ENCODE measurements at regions not wholly inside any gene's neighbourhood (a gene's known extent, or its start where the extent isn't known, plus 50 kb on each side); places are given as distances from the start of the nearest gene placed in this dataset.
"Not testable (repeated sequence)": the region's sequence is repeated elsewhere in the genome, so short reads cannot be mapped to it uniquely, and the experiment has no call there.

DNA sequence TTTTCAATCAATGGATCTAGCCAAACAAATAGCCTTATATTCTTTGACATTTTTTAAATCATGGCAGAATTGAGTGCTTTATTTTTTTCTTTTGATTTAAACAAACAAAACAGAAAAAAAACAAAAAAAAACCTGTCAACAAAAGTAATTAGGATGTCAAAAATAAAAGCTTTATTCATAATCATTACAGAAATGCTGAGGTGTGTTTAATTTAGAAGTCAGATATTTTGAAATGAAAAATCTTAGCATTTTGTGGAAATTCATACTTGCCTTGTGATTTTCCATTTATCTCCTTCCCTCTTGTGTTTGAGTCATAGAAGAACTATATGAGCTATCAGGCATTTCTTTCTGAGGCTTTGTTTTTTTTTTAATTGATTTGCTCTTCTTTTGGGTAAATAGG, 387.0 kb upstream of the STXBP6 start:
- DNase-seq (ENCODE audit: low spot score) = no peak

GRCh38 chr14:25436288-25436875, 386.4 kb upstream of the STXBP6 start:
- no peak for DNase-seq (ENCODE audit: low spot score)

DNA sequence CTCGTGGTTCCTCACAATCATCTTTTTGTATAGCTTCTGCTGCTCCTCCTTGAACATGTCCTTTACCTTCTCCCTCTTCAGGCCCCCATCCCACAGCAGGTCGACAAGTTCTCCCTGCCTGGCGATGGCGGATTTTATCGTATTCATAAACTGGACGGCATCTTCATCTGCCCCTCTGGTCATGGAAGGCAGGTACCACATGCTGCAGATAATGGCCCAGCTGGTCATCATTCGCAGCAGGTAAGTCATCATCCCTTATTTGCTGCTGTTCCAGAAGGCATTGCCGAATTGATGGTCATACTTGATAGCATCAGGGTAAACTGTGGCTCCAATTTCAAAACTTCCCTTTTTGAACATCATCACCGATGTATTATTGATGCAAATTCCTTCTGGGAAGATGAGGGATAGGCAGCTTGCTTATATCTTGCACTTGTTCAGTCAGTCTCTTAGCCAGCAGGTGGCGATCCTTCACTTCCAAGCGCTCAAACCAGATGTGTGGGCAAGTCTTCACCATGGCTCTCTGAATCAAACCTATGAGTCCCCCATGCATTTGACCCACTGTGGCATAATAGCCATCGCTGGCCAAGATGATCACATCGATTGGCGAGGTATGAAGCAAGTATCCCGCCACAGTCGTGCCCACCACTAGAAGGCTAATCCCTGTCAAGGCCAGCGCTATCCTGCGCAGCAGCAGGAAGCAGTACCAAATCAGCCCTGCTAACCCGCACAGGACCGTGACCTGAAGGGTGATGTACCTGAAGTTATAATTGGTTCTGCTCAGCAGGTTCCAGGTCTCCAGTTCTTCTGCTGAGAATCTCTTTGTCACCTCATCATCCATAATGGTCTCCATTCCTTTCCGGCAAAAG, 381.5 kb upstream of the STXBP6 start:
- DNase-seq (ENCODE audit: low spot score) = peak; percentile 29

DNA sequence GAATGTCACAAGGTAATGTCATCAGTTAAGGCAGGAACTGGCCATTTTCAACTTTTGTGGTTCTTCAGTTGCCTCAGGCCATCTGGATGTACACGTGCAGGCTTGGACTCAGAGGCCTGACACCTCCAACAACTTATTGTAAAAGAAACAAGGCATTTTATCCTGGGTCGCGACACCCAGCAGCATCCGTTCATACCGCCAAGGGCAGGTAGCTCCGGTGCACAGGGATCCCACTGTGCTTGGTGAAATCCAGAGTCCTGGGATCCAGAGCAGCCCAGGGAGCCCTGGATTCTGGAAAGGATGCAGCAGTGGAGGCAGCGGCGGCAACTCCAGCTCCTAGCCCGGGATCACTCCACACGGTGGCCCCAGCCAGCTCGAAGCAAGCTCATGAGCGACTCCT, 380.9 kb upstream of the STXBP6 start:
- DNase-seq (ENCODE audit: low spot score) = no peak

- DNase-seq (ENCODE audit: low spot score) = peak; percentile 15
Observed at GRCh38 chr14:25412998-25413397, 363.1 kb upstream of the STXBP6 start.

- DNase-seq (ENCODE audit: low spot score) = peak; percentile 85
Observed at GRCh38 chr14:25411781-25412757, 362.1 kb upstream of the STXBP6 start.

GRCh38 chr14:25406818-25407217, 356.9 kb upstream of the STXBP6 start:
- DNase-seq (ENCODE audit: low spot score) = peak; percentile 24

- peak; percentile 72 for DNase-seq (ENCODE audit: low spot score)
Observed at GRCh38 chr14:25400607-25401206, 350.8 kb upstream of the STXBP6 start.

DNA sequence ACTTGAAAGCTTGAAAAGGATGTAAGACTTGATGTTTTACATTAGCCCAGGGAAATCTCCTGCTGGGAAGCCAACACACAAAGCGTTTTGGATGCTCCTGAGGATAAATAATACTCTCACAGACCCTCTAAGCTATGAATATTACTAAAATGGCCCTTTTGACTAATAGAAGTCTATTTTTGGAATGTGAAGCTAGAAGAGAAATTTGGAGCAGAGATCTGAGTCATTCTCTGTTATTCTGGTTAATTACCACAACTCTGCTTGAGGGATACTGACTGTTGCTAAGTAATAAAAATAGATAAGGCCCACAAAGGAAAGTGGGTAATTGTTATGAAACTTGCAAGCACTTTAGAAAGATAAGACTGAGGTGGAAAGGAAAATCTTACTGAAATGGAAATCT, 346.2 kb upstream of the STXBP6 start:
- DNase-seq (ENCODE audit: low spot score) = no peak

DNA sequence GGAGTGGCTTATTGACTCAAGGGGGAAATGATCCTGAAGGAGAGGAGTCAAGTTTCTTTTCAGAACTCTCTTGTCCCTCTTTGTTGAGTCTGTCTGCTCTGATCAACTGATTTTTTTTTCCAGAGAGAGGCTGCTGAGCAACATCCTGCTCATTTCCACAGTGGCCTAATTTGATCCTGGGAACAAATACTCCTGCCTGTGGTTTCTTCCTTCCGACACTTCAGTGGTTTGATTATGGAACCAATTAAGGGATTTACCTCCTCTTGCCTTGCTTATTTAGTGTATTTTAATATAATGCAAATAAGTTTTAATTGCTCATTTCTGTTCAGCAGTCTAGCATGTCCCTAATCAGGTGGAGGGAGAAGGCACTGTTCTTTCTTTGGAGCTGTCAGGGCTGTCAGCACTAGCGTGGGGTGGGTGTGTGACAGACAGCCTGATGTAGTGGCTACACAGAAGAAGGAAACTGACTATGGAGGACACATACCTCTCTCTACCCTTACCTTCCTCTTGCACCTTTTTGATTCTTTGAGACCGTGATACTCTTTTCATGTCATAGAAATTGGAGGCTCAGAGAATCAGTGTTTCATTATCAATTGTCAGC, 344.9 kb upstream of the STXBP6 start:
- no peak for DNase-seq (ENCODE audit: low spot score)

DNA sequence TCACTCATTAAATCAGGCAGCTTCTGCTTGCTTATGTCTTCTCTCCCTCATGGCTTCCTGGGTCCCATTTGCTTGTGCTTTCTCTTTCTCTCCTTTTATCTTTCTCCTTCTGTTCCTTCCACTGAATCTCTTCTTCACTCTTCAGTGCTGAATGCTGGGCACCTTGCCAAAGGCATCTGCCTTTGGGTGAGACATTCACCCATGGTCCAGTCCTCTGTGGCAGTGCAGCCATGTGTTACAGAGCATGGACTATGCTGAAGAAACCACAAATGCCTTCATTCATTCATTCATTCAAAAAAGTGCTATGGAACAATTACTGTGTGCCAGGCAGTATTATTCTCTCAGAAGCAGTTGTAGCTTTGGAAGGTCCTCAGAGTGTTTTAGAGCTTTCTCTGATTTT, 344.4 kb upstream of the STXBP6 start:
- DNase-seq (ENCODE audit: low spot score) = no peak

GRCh38 chr14:25389948-25390347, 340.0 kb upstream of the STXBP6 start:
- DNase-seq (ENCODE audit: low spot score) = no peak

GRCh38 chr14:25381498-25381897, 331.6 kb upstream of the STXBP6 start:
- no peak for DNase-seq (ENCODE audit: low spot score)

DNA sequence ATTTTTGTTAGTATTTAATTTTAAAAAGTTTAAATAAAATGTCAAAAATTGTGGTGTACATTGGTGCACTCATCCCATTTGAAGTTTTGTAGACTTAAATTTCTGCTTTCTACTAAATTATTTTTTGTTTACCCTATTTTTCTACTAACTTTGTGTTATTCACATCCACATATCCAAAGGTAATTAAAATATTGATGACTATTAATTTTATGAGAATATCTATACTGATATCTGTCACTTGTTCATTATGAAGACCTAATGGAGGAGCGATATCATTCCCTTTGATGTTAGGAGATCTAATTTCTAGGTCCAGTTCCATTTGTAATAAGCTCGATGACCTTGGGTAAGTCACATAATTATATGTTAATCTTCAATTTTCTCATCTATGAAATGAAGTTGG, 325.7 kb upstream of the STXBP6 start:
- DNase-seq (ENCODE audit: low spot score) = no peak

GRCh38 chr14:25371068-25371467, 321.1 kb upstream of the STXBP6 start:
- no peak for DNase-seq (ENCODE audit: low spot score)

DNA sequence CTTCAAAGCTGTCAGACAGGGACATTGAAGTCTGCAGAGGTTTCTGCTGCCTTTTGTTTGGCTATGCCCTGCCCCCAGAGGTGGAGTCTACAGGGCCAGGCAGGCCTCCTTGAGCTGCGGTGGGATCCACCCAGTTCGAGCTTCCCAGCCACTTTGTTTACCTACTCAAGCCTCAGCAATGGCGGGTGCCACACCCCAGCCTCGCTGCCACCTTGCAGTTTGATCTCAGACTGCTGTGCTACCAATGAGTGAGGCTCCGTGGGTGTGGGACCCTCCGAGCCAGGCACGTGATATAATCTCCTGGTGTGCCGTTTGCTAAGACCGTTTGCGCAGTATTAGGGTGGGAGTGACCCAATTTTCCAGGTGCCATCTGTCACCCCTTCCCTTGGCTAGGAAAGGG, 320.1 kb upstream of the STXBP6 start:
- not testable (repeated sequence) for DNase-seq (ENCODE audit: low spot score)

DNA sequence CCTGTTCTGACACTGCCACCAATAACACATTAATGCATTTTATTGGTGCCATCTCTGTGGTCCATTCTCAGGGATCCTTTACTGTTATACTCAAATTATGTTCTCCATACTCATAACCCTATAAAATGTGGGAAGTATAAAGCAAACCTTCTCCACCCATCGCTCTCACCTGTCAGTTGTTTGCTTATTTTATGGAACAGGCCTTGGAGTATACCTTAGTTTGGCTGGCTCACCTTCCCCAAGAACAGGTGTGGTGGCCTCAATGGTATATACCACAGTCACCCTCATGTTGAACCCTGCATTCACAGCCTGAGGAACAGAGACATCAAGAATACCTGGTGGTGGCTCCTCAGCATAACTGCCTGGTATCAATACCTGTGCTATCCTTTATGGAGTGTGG, 308.4 kb upstream of the STXBP6 start:
- DNase-seq (ENCODE audit: low spot score) = no peak

- no peak for DNase-seq (ENCODE audit: low spot score)
Observed at GRCh38 chr14:25351269-25351668, 301.3 kb upstream of the STXBP6 start.

- no peak for DNase-seq (ENCODE audit: low spot score)
Observed at GRCh38 chr14:25350802-25351201, 300.9 kb upstream of the STXBP6 start.

- no peak for DNase-seq (ENCODE audit: low spot score)
Observed at GRCh38 chr14:25350021-25350420, 300.1 kb upstream of the STXBP6 start.

DNA sequence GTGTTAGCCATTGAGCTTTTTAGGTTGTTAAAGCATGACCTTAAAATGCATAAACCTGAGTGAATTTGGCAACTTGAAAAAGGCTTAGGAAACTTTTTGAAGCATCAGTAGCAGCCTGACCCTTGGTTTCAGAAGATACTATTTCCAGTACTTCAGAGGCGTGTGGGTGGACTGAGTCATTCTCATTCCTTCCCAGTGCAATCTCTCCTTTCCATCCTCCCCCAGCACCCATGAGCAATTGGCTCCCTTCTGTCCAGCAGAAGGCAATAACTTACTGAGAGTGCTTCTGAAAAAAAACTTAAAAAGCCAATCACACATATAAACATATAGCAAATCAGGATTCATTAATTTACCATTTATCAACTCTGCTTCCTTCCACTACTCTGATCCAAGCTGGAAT, 299.3 kb upstream of the STXBP6 start:
- no peak for DNase-seq (ENCODE audit: low spot score)

- DNase-seq (ENCODE audit: low spot score) = no peak
Observed at GRCh38 chr14:25340882-25341281, 290.9 kb upstream of the STXBP6 start.

Measured in pons (tissue), 1 donor.